CD14-positive monocyte (primary cell): ENCODE measurements at regions not wholly inside any gene's neighbourhood (a gene's known extent, or its start where the extent isn't known, plus 50 kb on each side); places are given as distances from the start of the nearest gene placed in this dataset.

ENCODE experiments used
- DNase-seq, 3 donors: peaks; one replicate each; pipeline ENCODE4 v3.0.0-alpha.2; 2011 to 2022
- H2AFZ ChIP-seq: 2 replicates; pipeline ENCODE4 v1.6.0; 2012; ENCODE audit warnings: mild to moderate bottlenecking, low read depth, low read length, inconsistent platforms; ENCODE audit not compliant: insufficient read depth, poor library complexity, severe bottlenecking
- H3K27ac ChIP-seq, 2 donors: 1 replicate in 1 of 2; 2 replicates in 1 of 2; pipeline ENCODE4 v1.5.1; 2012 to 2013; ENCODE audit warnings: low read length in 2 of 2, control low read depth in 1 of 2, inconsistent platforms in 1 of 2, low read depth in 1 of 2, mild to moderate bottlenecking in 1 of 2
- H3K27me3 ChIP-seq, 2 donors: one replicate each; pipeline versions ENCODE4 v1.6.0 to v1.6.1; 2011 to 2013; ENCODE audit warnings: low read length in 2 of 2; ENCODE audit not compliant: control insufficient read depth in 2 of 2, insufficient read depth in 2 of 2
- H3K36me3 ChIP-seq, 2 donors: replicated peaks in 1 of 2; 1 replicate in 1 of 2; 2 replicates in 1 of 2; pipeline versions ENCODE4 v1.5.1 to v1.6.1; 2012 to 2013; ENCODE audit warnings: low read length in 2 of 2, control low read depth in 1 of 2, inconsistent platforms in 1 of 2, mild to moderate bottlenecking in 1 of 2; ENCODE audit not compliant: insufficient read depth in 2 of 2, control insufficient read depth in 1 of 2
- H3K4me1 ChIP-seq, 2 donors: 1 replicate in 1 of 2; 2 replicates in 1 of 2; pipeline versions ENCODE4 v1.5.1 to v1.6.1; 2012 to 2013; ENCODE audit warnings: low read length in 2 of 2, control low read depth in 1 of 2, inconsistent platforms in 1 of 2, mild to moderate bottlenecking in 1 of 2, moderate library complexity in 1 of 2; ENCODE audit not compliant: insufficient read depth in 2 of 2, control insufficient read depth in 1 of 2
- H3K4me2 ChIP-seq: replicated peaks from 2 replicates; pipeline ENCODE3; 2012; ENCODE audit warnings: low read length, moderate library complexity, mild to moderate bottlenecking; ENCODE audit not compliant: poor library complexity, severe bottlenecking; ENCODE audit errors: extremely low read depth
- H3K4me3 ChIP-seq, 3 experiments: fragments of 200-600 bp in 1 of 3; sonication (generic) in 1 of 3; replicated peaks in 1 of 3; 1 replicate in 2 of 3; 2 replicates in 1 of 3; pipeline ENCODE4 v1.5.1; 2011 to 2013; ENCODE audit warnings: low read length in 3 of 3, mild to moderate bottlenecking in 3 of 3, control low read depth in 2 of 3, low read depth in 2 of 3, inconsistent platforms in 1 of 3, moderate library complexity in 1 of 3
- H3K79me2 ChIP-seq: 2 replicates; pipeline ENCODE4 v1.6.0; 2012; ENCODE audit warnings: mild to moderate bottlenecking, control low read depth, inconsistent platforms, low read length, moderate library complexity; ENCODE audit not compliant: insufficient read depth
- H3K9ac ChIP-seq: 2 replicates; pipeline ENCODE4 v1.6.0; 2017; ENCODE audit warnings: low read length, mild to moderate bottlenecking; ENCODE audit not compliant: insufficient read depth, poor library complexity, severe bottlenecking
- H3K9me3 ChIP-seq, 2 donors: replicated peaks in 1 of 2; 1 replicate in 1 of 2; 2 replicates in 1 of 2; pipeline versions ENCODE4 v1.5.1 to v1.6.1; 2012 to 2013; ENCODE audit warnings: low read length in 2 of 2, control low read depth in 1 of 2; ENCODE audit not compliant: control insufficient read depth in 1 of 2, insufficient read depth in 1 of 2
- H4K20me1 ChIP-seq: 2 replicates; pipeline ENCODE4 v1.6.0; 2012; ENCODE audit warnings: mild to moderate bottlenecking, low read length, control low read depth, moderate library complexity; ENCODE audit not compliant: insufficient read depth
- H3K27ac Mint-ChIP-seq, 7 donors: one replicate each; pipeline ENCODE4 v1.8.0; 2020; ENCODE audit warnings: mild to moderate bottlenecking in 7 of 7, mixed read lengths in 7 of 7, moderate library complexity in 6 of 7, inconsistent platforms in 2 of 7
- H3K27me3 Mint-ChIP-seq, 3 donors: one replicate each; pipeline ENCODE4 v1.8.0; 2021 to 2022; ENCODE audit warnings: low read depth in 3 of 3, mild to moderate bottlenecking in 3 of 3, mixed read lengths in 3 of 3, moderate library complexity in 3 of 3, inconsistent platforms in 1 of 3
- H3K36me3 Mint-ChIP-seq, 2 donors: one replicate each; pipeline ENCODE4 v1.8.0; 2020; ENCODE audit warnings: mixed read lengths in 2 of 2, inconsistent platforms in 1 of 2, mild to moderate bottlenecking in 1 of 2
- H3K4me1 Mint-ChIP-seq: one replicate; pipeline ENCODE4 v1.8.0; 2020; ENCODE audit warnings: mild to moderate bottlenecking, mixed read lengths
- H3K4me3 Mint-ChIP-seq, 2 donors: one replicate each; pipeline ENCODE4 v1.8.0; 2020; ENCODE audit warnings: mild to moderate bottlenecking in 2 of 2, mixed read lengths in 2 of 2, moderate library complexity in 1 of 2
- H3K9me3 Mint-ChIP-seq, 7 donors: one replicate each; pipeline ENCODE4 v1.8.0; 2020 to 2022; ENCODE audit warnings: mixed read lengths in 7 of 7, mild to moderate bottlenecking in 6 of 7, moderate library complexity in 6 of 7, inconsistent platforms in 2 of 7
- CTCF ChIP-seq: fragments of 200-600 bp; IDR thresholded peaks from one replicate; pipeline ENCODE4 v1.8.0; 2022; ENCODE audit warnings: antibody characterized with exemption, mild to moderate bottlenecking
- WGBS: methylation state at CpG from one replicate; pipeline ENCODE4 v1.1.5; 2013; ENCODE audit warnings: missing lambda C conversion rate; ENCODE audit not compliant: insufficient coverage; 5-methylcytosine and 5-hydroxymethylcytosine counted together
- intact Hi-C, 2 donors: fragments of 100-400 bp; cut with micrococcal nuclease; formaldehyde crosslinking; loops; one replicate each; pipeline versions ENCODE4 v1.15.0 to v1.15.1; 2023

- peaks cover 0 to 3% (median 0%) of the 10 kb centered on the region in 7 donors for H3K9me3 Mint-ChIP-seq
- Histone ChIP-seq H3K36me3 (no peaks in the 10 kb centered on the region), H3K4me2 (no peak overlapping the region), H3K9me3 (no peaks in the 10 kb centered on the region), H3K27ac (no peak overlapping the region), H2AFZ (no peak overlapping the region), H3K4me1 (no peaks in the 10 kb centered on the region), H3K27me3 (no peaks in the 10 kb centered on the region), H3K9ac (no peak overlapping the region), H3K79me2 (no peaks in the 10 kb centered on the region), H4K20me1 (no peaks in the 10 kb centered on the region), H3K4me3 (no peak overlapping the region)
- no peaks in the 10 kb centered on the region for H3K36me3 Mint-ChIP-seq
- H3K27me3 Mint-ChIP-seq = peaks cover 0 to 2% (median 0%) of the 10 kb centered on the region in 3 donors
- no peaks in the 10 kb centered on the region for H3K4me1 Mint-ChIP-seq
- intact Hi-C loops = no loop called here
- H3K27ac Mint-ChIP-seq = no peak overlapping the region
- no CpG with 5 or more reads among the region's 1 CpG for WGBS
- no peak overlapping the region for H3K4me3 Mint-ChIP-seq
- TF ChIP-seq CTCF = no peak
- no peak for DNase-seq
These were observed 496.8 kb downstream of the TFEC start for GRCh38 chr7:115533785-115534184.

GRCh38 chr7:115526278-115526677 is 504.3 kb downstream of the TFEC start:
- Mint-ChIP-seq H3K4me1 (no peaks in the 10 kb centered on the region), H3K4me3 (no peak overlapping the region), H3K36me3 (no peaks in the 10 kb centered on the region), H3K27ac (no peak overlapping the region), H3K9me3 (peaks cover 0 to 8% (median 5%) of the 10 kb centered on the region in 7 donors), H3K27me3 (no peaks in the 10 kb centered on the region)
- H3K9me3 ChIP-seq = peaks cover 0 to 10% of the 10 kb centered on the region in 2 donors
- no peak overlapping the region for H3K9ac ChIP-seq
- no peaks in the 10 kb centered on the region for H3K79me2 ChIP-seq
- H3K4me3 ChIP-seq = no peak overlapping the region
- intact Hi-C loops = loop anchor here in 1 of 2 donors (10.0 kb wide), 1 partner anchor 61 kb away; no protein-coding TSS in a partner anchor
- H3K4me1 ChIP-seq = no peaks in the 10 kb centered on the region
- no peaks in the 10 kb centered on the region for H3K27me3 ChIP-seq
- no peaks in the 10 kb centered on the region for H3K36me3 ChIP-seq
- TF ChIP-seq CTCF = no peak
- H2AFZ ChIP-seq = no peak overlapping the region
- no peak overlapping the region for H3K27ac ChIP-seq
- no CpG with 5 or more reads among the region's 3 CpGs for WGBS
- no peaks in the 10 kb centered on the region for H4K20me1 ChIP-seq
- no peak overlapping the region for H3K4me2 ChIP-seq
- DNase-seq = no peak
